NT2/D1 (cell line): ENCODE measurements at regions not wholly inside any gene's neighbourhood (a gene's known extent, or its start where the extent isn't known, plus 50 kb on each side); places are given as distances from the start of the nearest gene placed in this dataset.

Source experiments
- SUZ12 ChIP-seq: IDR thresholded peaks from 2 replicates; pipeline ENCODE4 v1.6.1; 2011; ENCODE audit not compliant: insufficient read length, insufficient read depth; ENCODE audit errors: extremely low read depth
- ZNF274 ChIP-seq: IDR thresholded peaks from 2 replicates; pipeline ENCODE4 v1.6.1; 2011; ENCODE audit warnings: mild to moderate bottlenecking, low read depth, low read length

- TF ChIP-seq SUZ12 = no peak
- TF ChIP-seq ZNF274 = no peak
Measured at GRCh38 chr11:64438986-64439771, 80.2 kb downstream of the RPS6KA4 start.
